Left kidney (tissue), 1 donor: ENCODE measurements at regions not wholly inside any gene's neighbourhood (a gene's known extent, or its start where the extent isn't known, plus 50 kb on each side); places are given as distances from the start of the nearest gene placed in this dataset.
A peak's percentile ranks its signal among the peaks of the same experiment; 100 is the strongest.
"Not testable (repeated sequence)": the region's sequence is repeated elsewhere in the genome, so short reads cannot be mapped to it uniquely, and the experiment has no call there.

Experiments
- DNase-seq: peaks from one replicate; pipeline ENCODE4 v3.0.0-alpha.2; 2013

GRCh38 chr2:166641516-166641915, 147.5 kb upstream of the SCN7A start:
- not testable (repeated sequence) for DNase-seq

- DNase-seq: no peak
Measured at GRCh38 chr2:166637051-166637450, 143.0 kb upstream of the SCN7A start.

- no peak for DNase-seq
Measured at GRCh38 chr2:166634706-166635105, 140.7 kb upstream of the SCN7A start.

GRCh38 chr2:166632616-166633015, 138.6 kb upstream of the SCN7A start:
- DNase-seq: no peak

- no peak for DNase-seq
Measured at GRCh38 chr2:166628478-166629136, 134.6 kb upstream of the SCN7A start.

- no peak for DNase-seq
Measured at GRCh38 chr2:166627893-166628292, 133.8 kb upstream of the SCN7A start.

GRCh38 chr2:166625670-166626069, 131.6 kb upstream of the SCN7A start:
- DNase-seq: no peak

- no peak for DNase-seq
Measured at GRCh38 chr2:166614503-166614902, 120.5 kb upstream of the SCN7A start.

- DNase-seq: no peak
Measured at GRCh38 chr2:166614029-166614428, 120.0 kb upstream of the SCN7A start.

GRCh38 chr2:166613226-166613625, 119.2 kb upstream of the SCN7A start:
- DNase-seq: no peak

GRCh38 chr2:166612214-166612613, 118.2 kb upstream of the SCN7A start:
- no peak for DNase-seq

- no peak for DNase-seq
Measured at GRCh38 chr2:166610913-166611305, 116.9 kb upstream of the SCN7A start.

GRCh38 chr2:166610180-166610912, 116.3 kb upstream of the SCN7A start:
- DNase-seq: peak; percentile 50

- DNase-seq: no peak
Measured at GRCh38 chr2:166609183-166609959, 115.3 kb upstream of the SCN7A start.

- DNase-seq: no peak
Measured at GRCh38 chr2:166607880-166608279, 113.8 kb upstream of the SCN7A start.

GRCh38 chr2:166593403-166593802, 99.4 kb upstream of the SCN7A start:
- DNase-seq: no peak

- no peak for DNase-seq
Measured at GRCh38 chr2:166592750-166593149, 98.7 kb upstream of the SCN7A start.

- DNase-seq: no peak
Measured at GRCh38 chr2:166591226-166591625, 97.2 kb upstream of the SCN7A start.

GRCh38 chr2:166573391-166573790, 79.3 kb upstream of the SCN7A start:
- peak; percentile 10 for DNase-seq

GRCh38 chr2:166572937-166573336, 78.9 kb upstream of the SCN7A start:
- no peak for DNase-seq

GRCh38 chr2:166568409-166568808, 74.4 kb upstream of the SCN7A start:
- no peak for DNase-seq

GRCh38 chr2:166565501-166565900, 71.5 kb upstream of the SCN7A start:
- DNase-seq: no peak

- DNase-seq: no peak
Measured at GRCh38 chr2:166563894-166564293, 69.8 kb upstream of the SCN7A start.
